ENCODE measurements at regions not wholly inside any gene's neighbourhood (a gene's known extent, or its start where the extent isn't known, plus 50 kb on each side); places are given as distances from the start of the nearest gene placed in this dataset.

DNA sequence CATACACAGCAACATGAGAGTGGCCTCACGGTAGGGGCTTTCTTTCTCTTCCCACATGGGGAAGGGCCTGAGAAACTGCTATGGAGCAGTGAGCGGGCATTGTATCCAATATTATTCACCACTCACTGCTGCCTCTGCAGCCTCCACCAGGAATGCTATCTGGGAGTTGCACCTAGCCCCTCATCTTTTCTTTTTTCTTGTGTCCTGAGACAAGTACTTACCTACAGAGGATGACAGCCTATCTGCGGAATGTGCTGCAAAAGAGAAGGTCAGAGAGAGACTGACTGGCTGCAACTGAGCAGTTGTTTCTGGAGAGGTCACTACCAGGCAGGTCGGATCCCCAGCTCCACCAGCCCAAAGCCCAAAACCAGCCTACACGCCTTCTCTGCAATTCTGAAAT is 52.1 kb upstream of the HTATIP2 start:
- DNase-seq: no peak

DNA sequence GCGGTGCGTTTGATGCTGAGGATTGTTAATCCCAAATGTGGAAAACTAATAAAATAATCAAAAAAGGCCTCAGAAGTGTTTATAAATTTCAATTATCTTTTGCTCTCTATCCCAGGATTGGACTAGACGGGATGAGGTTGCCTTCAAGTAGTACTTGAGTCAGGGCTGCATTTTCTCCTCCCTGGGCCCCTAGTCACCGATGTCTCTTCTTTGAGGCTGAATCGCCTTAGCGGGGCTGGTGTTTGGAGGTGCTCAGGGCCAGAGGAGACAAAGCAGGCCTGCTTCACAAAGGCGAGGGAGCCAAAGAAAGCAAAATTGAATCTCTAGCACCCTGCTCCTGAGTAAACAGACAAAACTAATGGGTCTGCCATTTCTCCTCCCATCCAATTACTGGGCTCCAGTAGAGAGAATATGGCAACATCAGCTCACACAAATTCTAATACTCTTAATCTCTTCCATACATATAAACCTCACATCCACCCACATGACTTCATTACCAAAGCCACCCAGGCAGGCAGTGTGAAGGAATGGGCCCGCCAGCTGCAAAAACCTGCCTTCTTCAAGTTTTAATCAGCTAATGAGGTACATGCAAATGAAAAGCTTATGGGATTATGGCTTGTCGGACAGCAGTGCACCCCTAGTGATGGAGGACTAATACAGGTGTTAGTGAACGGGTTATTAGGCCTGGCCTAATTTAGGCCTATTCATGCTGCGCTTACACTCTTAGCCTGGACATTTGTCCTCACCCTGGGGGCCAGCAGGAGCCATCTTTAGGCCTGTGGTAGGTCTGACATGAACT is 52.7 kb upstream of the HTATIP2 start:
- DNase-seq: peak in 1 of 56 donors; percentile 33

DNA sequence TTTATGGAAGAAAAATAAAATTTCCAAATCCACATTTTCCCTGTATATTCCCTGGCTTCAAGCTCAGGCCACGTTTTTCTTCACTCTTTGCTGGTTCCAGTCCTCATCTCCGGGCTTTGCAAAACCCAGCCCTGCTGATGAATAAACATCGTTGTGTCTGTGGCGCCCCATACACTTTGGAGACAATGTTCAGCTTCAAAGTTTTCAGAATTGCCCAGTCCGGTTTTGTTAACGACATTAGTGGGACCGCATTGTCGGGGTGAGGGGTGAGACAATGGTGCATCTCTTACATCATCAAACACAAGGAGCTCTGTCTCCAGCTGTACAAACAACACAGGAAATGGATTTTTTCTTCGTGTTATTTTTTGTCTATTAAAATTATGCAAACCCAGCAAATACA is 53.4 kb upstream of the HTATIP2 start:
- peak in 50 of 56 donors; percentile 4 to 86 (median 50) for DNase-seq

DNA sequence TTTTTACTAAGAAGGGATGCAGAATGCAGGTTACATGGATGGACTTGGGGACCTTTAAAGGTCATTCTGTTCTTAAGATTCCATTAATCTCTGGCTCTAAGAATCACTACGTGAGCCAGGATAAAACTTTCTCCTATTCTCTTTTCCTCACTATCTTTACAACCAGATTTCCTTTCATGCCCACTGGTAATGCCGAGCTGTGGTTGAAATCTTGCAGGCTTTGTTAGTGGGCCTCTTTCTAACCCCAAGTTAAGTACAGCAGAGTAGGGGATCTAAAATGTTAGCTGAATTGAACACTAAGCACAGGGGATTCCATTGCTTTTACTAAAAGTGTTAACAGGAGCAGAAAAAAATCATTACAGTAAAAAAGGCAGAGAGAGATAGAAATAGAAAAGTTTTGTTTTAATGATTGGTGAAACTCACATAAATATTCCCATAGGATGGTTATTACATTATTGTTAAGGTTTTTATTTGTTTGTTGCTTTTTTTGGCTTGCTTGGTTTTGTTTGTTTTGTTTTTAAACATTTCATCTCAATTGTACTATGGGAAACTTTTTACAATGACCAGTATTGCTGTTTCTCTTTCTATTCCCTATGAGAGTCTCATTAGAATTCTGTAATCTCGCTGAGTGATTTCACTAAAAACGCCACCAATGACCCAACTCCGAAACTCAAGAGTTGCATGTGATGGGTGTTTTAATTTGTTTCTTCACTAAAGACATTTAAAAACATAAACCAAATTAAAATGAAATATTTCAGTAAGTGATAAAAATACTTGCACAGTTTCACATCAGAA is 54.1 kb upstream of the HTATIP2 start:
- no peak for DNase-seq

DNA sequence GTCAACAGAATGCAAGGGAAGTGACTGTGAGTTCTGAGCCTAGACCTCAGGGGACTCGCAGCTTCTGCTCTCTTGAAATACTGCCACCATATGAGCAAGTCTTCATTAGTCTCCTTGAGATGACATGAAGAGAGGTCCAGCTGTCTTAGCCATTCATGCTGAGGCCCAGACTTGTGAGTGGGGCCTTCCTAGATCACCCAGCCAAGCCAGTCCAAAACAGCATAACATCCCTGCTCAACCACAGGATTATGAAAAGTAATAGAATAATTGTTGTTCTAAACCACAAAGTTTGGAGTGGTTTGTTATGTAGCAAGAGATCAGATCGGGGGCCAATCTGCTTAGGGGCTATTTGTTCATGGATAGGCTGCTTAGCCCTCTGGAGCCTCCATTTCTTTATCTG is 54.9 kb upstream of the HTATIP2 start:
- no peak for DNase-seq

DNA sequence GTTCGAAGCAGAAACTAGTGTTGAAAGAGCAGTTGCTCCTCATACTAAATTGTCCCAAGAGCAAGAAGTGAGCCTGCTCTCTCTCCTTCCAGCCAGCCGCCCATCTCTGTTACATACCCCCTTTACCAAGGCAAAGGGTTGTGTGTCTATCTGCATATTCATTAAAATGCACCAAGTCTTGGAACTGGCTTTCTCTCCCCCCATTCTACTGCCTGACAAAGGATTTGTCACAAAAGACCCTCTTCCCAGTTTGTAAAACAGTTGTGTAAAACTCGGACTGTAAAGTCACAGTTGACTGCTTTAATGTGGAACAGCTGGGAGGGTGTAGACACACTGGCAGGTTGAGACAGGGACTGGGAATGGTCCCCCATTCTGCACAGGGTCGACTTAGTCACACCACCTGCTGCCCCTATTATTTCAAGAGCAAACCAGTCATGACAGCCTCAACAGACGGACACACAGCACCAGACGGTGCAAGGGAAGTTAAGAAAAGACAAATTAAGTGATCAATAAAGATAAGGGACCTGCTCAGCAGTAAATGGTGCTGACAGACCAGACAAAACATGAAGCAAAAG is 60.0 kb upstream of the HTATIP2 start:
- no peak for DNase-seq

DNA sequence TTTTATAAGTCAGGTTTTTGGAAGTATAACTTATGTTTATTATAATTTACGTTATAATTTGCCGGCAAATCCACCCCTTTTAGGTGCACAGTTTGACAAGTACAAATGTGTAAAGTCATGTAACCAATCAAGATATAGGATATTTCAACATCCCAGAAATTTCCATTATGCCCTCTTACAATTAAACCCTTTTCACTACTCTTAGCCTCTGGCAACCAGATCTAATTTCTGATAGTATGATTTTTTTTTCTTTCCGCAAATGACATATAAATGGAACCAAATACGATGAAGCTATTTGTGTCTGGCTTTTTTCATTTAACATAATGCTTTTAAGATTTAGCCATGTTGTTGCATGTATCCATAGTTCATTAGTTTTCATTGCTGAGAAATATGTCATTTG is 69.5 kb upstream of the HTATIP2 start:
- DNase-seq: no peak

DNA sequence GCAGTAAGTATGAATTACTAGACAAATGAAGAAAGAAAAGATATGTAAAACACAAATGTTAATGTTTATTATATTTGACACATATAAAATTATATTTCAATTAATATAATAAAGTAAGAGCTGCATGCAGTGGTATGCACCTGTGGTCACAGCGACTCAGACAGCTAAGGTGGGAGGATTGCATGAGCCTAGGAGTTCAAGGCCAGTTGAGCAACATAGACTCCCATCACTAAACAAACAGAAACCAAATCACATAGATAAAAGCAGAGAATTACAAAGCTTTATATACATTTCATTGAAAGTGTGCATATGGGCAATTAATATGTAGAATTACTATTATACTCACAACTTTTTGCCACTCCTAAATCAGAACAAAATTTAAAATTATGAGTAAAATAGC is 70.0 kb upstream of the HTATIP2 start:
- no peak for DNase-seq

DNA sequence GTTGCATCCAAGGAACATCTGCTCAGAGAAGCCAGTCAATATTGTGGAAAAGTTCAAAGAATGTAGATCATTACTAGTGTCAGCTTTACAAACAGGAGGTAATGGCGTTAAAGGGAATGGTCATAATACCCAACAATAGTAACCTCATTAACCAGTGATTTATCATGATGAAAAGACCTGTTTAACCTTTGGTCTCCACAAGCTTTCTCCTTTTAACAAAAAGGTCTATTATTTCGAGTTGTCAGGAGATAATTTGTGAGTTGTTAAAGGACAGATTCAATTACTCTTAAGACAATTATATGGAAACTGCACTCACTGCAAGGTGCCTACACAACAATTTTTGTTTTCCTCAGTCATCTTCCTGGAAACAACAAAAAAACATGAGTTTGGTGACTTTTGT is 73.8 kb upstream of the HTATIP2 start:
- DNase-seq: no peak

DNA sequence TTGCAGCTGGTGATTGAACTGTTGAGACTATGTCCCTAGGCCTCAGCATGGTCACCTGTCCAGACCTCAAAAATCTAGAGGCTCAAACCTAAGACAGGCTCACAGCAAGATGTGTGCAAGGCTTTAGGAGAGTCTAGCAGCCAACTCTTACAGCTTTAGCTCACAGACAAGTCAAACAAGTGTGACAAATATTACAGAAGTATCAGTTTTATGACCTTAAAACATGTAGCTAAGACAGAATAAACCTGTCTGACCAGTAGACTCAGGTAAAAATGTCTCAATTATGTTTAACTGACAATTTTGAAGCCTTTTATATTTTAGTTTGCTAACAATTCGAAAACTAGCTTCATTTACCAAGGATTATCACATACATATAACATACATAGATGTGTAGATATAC is 80.0 kb upstream of the HTATIP2 start:
- no peak for DNase-seq

DNA sequence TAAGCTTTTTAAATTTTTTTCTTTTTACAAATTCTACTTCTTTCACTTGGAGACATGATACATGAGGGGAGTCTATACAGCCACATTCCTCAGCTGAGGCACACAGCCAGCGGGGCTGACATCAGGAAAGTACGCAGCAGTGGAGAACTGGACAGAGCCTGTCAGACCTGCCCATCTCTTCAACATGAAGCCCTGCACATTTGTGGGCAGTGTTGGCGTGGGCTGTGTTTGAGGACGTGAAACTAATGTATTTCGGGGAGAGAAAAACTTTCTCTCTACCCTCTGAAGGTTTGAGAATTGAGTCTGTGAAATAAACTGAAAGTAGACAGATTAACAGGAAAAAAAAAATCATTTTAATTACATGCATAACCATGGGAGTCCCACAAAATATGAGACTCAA is 84.8 kb upstream of the HTATIP2 start:
- no peak for DNase-seq

DNA sequence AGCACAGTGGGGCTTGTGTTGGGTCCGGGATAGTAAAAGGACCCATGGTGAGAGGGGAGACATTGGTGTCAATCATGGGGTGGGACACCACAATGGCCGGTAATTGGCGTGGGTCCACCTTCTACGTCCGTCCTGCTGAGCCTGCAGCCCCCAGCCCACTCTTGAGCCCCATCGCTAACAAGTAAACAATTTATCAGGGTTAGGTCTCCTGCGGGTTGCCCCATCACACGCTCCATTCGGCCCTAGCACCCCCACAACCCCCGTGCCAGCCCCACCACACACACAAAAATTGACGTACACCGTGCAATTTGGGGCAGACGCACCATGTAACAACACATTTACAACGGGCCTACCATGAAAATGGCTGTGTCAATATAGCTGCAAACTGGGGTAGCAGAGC is 86.5 kb upstream of the HTATIP2 start:
- DNase-seq: no peak

DNA sequence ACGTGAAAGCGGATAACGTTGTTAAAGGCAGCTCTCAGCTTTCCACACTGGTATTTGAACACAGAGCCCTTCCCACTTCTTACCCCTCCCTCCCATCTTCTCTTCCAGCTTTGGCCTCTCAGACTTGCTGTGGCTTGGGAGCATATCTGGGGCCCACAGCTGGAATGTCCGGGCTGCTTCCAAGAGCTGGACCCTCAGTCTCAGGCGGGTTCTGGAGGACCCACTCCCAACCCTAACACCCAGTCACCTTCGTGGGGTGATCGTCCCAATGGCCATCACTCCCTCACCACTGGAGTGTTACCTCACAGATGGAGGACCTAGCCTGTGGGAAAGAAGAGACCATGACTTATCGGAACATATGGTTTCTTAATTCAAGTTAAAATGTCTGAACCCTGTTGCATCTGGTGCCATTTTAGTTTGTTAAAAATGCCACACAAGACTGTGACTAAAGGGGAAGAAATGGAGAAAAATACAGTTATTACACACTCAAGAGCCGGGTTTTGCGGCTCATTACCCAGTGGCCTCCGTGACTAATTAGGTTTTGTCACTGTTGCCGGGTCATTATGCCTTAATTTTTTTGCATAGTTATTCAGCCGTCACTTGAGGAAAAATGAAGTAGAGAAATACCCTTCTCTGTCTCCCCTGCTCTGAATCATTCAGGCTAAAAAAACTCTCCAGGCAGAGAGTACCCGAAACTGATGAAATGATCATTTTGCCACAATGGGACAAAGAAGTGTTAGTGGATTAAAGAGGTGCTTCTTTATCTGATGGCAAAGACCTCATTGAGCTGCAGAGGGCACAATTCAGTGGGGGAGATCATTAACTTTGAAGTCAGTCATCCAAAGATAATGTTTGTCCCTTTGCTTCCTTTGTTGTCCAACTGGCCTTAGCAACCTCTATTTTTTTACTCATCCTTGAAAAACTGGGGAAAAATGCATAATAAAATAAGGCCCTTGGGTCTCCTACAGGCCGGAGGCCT is 87.2 kb upstream of the HTATIP2 start:
- DNase-seq: no peak

DNA sequence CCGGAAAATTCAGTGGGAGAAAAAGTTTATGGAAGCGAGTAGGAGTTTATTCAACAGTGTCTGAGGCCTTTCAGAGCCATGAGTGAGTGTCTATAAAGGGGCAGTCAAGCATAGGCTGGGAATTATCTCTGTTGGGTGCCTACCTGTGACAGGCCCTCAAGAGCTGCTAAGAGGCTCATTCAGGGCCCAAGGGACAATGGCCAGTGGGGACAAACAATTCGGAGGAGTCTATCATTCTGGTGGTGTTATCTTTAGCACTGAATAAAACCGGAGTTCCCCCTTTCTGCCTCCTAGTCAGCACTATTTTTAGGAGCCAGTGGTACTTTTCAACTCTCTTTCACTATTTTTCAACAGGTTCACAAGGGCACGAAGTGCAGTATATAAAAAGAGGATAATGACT is 89.5 kb upstream of the HTATIP2 start:
- DNase-seq: no peak

DNA sequence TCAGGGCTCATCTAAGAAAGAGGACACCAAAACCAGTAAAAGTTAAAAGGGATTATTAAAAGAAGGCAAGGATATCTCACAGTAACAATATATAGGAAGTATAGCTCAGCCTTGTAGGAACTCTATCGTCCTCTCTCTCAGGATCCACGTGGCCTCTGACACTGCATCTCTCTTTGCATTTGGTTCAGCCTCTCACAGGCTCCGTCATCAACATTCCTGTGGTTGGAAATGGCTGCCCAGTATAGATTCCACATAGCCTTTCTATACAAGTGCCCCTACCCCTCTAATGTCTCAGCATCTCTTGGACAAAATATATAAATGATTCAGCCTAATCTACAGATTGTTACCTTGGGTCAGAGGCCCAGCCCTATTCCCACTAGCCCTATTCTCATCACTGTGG is 101.3 kb upstream of the DBX1 start:
- no peak for DNase-seq

DNA sequence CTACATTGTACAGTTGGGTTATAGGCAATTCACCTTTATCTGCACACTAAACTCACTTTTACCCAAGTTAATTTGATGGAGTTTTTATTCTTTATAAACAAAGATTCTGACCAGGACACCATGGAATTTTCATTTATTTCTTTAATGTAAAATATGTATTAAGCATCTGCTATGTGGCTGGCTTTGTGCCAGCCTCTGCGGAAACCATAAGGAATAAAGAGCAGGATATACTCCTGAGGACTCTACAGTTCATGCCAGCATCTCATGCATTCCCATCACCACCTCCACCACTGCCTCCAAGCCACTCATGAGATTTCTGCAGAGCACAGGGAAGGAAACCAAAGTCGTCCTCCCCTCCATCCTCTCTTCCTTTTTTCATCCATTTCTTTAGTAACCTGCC is 100.0 kb upstream of the DBX1 start:
- no peak for DNase-seq

DNA sequence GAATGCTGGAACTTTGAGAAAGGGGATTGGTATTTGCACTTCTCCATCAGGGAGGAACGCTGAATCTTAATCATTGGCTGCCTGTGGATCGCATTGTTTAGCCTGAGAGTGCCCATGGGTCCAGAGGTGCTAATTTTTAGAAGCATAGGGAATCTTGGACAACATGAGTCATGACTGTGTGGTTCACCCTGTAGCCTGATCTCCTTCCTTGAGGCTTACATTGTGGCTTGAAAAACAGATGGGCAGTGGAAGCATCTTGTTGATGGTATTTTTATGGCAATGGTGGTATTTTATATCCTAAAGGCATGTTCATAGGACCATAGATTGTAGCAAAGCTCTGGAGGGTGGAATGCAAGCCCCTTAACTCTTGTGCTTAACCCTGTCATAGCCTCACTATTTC is 99.2 kb upstream of the DBX1 start:
- DNase-seq: no peak

DNA sequence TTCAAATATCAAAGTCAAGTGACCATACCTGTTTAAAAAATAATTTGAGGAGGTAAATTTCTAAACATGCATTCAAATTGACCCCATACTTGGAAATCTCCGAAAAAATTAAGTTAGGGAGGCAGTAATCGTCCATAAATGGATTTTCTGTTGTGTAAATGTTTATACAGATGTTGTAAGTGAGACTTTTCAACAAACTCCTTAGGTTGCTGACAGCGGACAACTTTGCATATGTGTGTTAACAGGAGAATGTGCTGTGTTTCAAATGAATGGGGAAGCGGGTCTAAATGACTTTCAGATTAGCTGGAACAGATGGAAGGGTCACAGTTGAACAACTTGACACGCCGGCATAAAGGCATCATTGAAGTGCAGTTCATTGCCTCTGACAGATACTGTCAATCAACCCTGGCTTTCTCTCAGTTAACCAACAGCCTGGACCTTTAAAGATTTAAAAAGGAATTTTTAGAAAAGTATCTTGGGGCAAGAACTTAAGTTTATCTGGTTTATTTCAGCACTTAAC is 98.2 kb upstream of the DBX1 start:
- DNase-seq: no peak

DNA sequence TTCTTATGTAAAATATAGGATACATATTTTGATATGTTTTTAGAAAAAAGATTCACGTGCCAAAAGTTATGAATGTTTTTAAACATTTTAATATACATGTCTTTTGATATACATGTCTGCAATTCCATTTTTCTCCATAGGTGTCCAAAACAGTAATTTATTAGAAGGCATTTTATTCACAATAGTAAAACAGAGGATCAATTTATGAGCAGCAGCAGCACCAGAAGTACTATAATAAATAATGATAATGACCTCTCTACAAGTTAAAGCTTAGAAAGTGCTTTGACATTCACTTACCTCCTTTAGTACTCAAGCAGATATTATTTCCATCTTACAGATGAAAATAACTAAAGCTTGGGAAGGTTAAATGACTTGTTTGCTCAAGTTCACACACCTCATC is 96.7 kb upstream of the DBX1 start:
- DNase-seq: no peak

DNA sequence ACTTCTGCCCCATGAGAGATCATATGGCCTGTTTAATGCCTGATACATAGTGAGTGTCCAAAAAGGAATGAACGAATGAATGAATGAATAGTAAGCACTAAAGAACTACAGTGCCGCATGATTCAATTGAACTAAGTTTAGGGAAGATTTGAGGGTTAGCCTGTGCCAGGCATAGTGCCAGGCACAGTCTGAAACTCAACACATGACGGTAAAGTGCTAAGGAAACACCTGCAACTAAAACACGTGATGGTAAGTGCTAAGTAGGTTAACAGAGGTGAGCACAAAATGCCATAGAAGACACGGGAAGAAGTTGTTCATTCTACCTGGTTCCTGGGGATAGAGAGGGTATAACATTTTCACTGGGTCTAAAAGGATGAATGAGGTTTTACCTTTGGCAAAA is 93.5 kb upstream of the DBX1 start:
- DNase-seq: no peak

DNA sequence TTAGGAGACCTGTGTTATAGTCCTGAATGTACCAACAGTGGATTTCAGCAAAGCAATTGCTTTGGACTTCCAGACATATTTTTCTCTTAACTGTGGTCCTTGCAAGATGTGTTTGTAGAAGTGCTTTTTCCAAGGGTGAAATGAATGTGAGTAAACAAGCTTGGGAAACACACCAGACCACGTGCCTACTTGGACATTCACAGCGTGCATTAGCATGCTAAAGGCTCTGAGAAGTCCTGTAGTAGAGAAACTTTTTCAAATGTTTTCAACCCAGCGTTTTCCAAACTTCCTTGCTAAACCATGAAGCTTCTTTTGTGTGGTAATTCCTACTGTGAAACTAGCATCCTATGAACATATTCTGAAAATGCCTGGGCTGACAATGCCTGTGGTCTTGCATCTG is 91.2 kb upstream of the DBX1 start:
- DNase-seq: no peak
